Esophagus muscularis mucosa (tissue), 4 donors: ENCODE measurements at regions not wholly inside any gene's neighbourhood (a gene's known extent, or its start where the extent isn't known, plus 50 kb on each side); places are given as distances from the start of the nearest gene placed in this dataset.

Experiments used
- DNase-seq: peaks from one replicate; pipeline ENCODE4 v3.0.0-alpha.2; 2017; ENCODE audit errors: extremely low spot score
- H3K27ac ChIP-seq, 4 donors: fragments of 200-600 bp; sonication (generic); replicated peaks in 1 of 4; 1 replicate in 3 of 4; 2 replicates in 1 of 4; pipeline ENCODE4 v1.5.1; 2016 to 2019; ENCODE audit warnings: mild to moderate bottlenecking in 1 of 4
- H3K27me3 ChIP-seq, 4 donors: fragments of 200-600 bp; sonication (generic); one replicate each; pipeline versions ENCODE4 v1.5.1 to v1.6.0; 2016 to 2019
- H3K36me3 ChIP-seq, 4 donors: fragments of 200-600 bp; sonication (generic); one replicate each; pipeline ENCODE4 v1.5.1; 2016 to 2019
- H3K4me1 ChIP-seq, 4 donors: fragments of 200-600 bp; sonication (generic); one replicate each; pipeline ENCODE4 v1.5.1; 2016 to 2019
- H3K4me3 ChIP-seq, 4 donors: fragments of 200-600 bp; sonication (generic); 1 replicate in 2 of 4; 2 replicates in 2 of 4; pipeline ENCODE4 v1.5.1; 2016 to 2019; ENCODE audit warnings: mild to moderate bottlenecking in 4 of 4, moderate library complexity in 1 of 4
- H3K9me3 ChIP-seq, 4 donors: fragments of 200-600 bp; sonication (generic); 1 replicate in 3 of 4; 2 replicates in 1 of 4; pipeline ENCODE4 v1.5.1; 2016 to 2019
- EP300 ChIP-seq: sonication (generic); formaldehyde crosslinking; IDR thresholded peaks from one replicate; pipeline ENCODE4 v1.6.1; 2017; ENCODE audit warnings: antibody characterized with exemption
- POLR2A ChIP-seq: fragments of 450-650 bp; IDR thresholded peaks from one replicate; pipeline ENCODE4 v1.6.1; 2017; ENCODE audit warnings: antibody characterized with exemption, moderate library complexity, mild to moderate bottlenecking, low read depth
- POLR2AphosphoS5 ChIP-seq, 2 donors: sonication (generic); formaldehyde crosslinking; IDR thresholded peaks; one replicate each; pipeline ENCODE4 v1.6.1; 2017; ENCODE audit warnings: antibody characterized with exemption in 2 of 2
- WGBS: methylation state at CpG from one replicate; pipeline ENCODE4 v1.1.5; 2018; 5-methylcytosine and 5-hydroxymethylcytosine counted together
- intact Hi-C: fragments of 100-400 bp; cut with DNase I; formaldehyde crosslinking; loops from one replicate; pipeline ENCODE4 v1.15.1; 2023
- TF ChIP-seq, protein P1 (sequence below), 3 experiments: fragments of 200-600 bp in 2 of 3; fragments of 450-650 bp in 1 of 3; sonication (generic) in 2 of 3; IDR thresholded peaks; one replicate each; pipeline ENCODE4 v1.5.1; 2017 to 2019; ENCODE audit warnings: antibody characterized with exemption in 3 of 3, mild to moderate bottlenecking in 2 of 3, moderate library complexity in 1 of 3

DNA sequence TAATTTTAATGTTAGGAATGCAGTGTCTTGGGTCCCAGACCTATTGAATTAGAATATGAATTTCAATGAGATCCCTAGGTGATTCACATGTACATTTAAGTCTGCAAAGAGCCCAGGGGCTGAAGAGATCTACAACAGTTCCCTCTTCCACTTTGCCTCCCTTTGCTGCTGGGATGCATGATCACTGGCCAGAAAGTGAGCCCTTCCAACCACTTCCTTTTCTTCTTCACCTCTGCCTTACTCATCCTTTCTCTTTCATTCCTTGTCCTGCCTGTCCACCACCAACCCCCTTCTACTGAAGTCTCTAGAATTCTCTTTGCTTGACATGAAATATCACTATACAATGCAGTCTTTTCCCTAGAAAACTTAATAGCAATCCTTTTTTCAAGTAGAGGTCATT, 222.4 kb upstream of the LRIG1 start:
- no peak overlapping the region for H3K4me3 ChIP-seq
- H3K27me3 ChIP-seq = no peaks in the 10 kb centered on the region
- H3K9me3 ChIP-seq = no peaks in the 10 kb centered on the region
- no peak for DNase-seq
- intact Hi-C loops = loop anchor here (10.0 kb wide), 1 partner anchor 318 kb away; no protein-coding TSS in a partner anchor
- peaks cover 0 to 44% (median 25%) of the 10 kb centered on the region in 4 donors for H3K4me1 ChIP-seq
- no peak for TF ChIP-seq POLR2A
- TF ChIP-seq, protein P1, sequence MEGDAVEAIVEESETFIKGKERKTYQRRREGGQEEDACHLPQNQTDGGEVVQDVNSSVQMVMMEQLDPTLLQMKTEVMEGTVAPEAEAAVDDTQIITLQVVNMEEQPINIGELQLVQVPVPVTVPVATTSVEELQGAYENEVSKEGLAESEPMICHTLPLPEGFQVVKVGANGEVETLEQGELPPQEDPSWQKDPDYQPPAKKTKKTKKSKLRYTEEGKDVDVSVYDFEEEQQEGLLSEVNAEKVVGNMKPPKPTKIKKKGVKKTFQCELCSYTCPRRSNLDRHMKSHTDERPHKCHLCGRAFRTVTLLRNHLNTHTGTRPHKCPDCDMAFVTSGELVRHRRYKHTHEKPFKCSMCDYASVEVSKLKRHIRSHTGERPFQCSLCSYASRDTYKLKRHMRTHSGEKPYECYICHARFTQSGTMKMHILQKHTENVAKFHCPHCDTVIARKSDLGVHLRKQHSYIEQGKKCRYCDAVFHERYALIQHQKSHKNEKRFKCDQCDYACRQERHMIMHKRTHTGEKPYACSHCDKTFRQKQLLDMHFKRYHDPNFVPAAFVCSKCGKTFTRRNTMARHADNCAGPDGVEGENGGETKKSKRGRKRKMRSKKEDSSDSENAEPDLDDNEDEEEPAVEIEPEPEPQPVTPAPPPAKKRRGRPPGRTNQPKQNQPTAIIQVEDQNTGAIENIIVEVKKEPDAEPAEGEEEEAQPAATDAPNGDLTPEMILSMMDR (IDR thresholded peaks at IDR 0.05) = no peak
- TF ChIP-seq POLR2AphosphoS5 (IDR thresholded peaks at IDR 0.05) = no peak
- H3K27ac ChIP-seq = peak overlapping the region; percentile 22 to 44 (median 35)
- no peaks in the 10 kb centered on the region for H3K36me3 ChIP-seq

DNA sequence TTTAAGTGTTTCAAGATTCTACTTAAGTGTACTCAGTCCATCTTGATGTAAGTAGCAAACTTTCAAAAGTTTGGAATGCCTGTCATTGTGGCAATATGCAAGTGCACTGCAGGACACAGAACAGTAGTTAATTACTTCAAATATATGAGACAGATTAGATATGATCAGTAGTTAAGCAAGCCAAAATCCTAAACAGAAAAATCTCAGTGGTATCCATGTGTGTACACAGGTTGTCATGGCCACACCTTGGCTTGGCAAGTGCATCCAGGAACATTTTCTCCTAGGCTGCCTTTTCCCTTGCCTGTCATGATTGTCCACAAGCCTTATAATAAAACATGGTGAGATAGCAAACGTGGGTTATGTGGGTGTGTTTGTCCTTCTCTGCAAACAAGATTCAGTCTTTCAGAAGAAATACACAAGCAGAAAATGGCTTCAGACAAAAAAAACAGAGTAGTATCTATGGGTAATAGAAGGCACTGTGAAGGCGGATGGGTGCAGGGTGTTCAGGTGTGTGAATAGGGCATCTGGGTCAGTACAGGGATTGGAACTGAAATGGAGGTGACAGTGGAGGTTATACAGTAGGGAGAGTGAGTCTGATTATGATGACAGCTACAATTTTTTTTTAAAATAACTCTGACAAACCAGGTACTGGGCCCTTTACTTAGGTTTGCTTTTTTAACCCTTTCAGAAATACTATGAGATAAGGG, 229.0 kb upstream of the LRIG1 start:
- intact Hi-C loops = loop anchor here (10.0 kb wide), 2 partner anchors 225 to 325 kb away; partner anchors contain the start of gene LRIG1
- Histone ChIP-seq H3K27ac (peak overlapping the region in 2 of 4 donors; percentile 4 to 25), H3K4me3 (no peak overlapping the region), H3K9me3 (no peaks in the 10 kb centered on the region), H3K36me3 (no peaks in the 10 kb centered on the region), H3K27me3 (no peaks in the 10 kb centered on the region), H3K4me1 (peaks cover 0 to 13% (median 9%) of the 10 kb centered on the region in 4 donors)
- TF ChIP-seq POLR2AphosphoS5 (IDR thresholded peaks at IDR 0.05) (no peak), POLR2A (no peak), EP300 (no peak)
- TF ChIP-seq, protein P1 (IDR thresholded peaks at IDR 0.05) = no peak
- no peak for DNase-seq
- WGBS = 60% methylated on average over 2 of the region's 2 CpGs

DNA sequence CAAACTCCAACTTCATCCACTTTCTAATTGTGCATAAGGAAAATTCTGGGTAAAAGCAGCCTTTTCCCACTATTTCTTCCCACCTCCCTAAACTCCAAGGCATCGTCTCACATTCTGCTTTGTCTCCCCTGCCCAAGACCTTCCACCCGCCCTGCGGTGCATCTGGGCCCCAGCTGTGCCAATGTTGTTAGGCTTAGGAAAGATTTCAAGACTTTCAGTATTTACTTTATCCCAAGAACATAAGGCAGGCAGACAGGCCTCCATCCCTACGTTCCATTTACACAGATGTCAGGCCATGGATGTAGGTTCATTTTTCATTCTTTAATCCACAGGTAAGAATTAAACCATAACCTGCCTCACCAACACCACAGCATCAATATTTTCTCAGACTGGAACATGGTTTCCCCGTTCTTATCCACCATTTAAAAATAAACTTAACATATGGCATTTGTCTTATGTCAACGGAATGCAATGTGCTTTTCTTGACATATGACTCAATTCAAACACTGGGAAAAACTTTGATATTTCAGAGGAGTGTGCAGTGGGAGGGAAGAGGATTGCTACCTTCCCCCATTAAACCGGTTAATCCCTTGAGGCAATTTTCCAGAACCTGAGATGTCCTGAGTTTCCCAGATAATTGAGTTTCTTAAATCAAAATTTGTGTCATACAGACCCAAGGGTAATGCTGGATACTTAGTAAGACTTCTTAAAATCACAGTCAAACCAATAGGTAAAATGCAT, 238.0 kb upstream of the LRIG1 start:
- Histone ChIP-seq H3K4me3 (no peak overlapping the region), H3K36me3 (no peaks in the 10 kb centered on the region), H3K9me3 (no peaks in the 10 kb centered on the region), H3K27ac (peak overlapping the region; percentile 6 to 70 (median 32)), H3K27me3 (no peaks in the 10 kb centered on the region), H3K4me1 (peaks cover 0 to 22% (median 16%) of the 10 kb centered on the region in 4 donors)
- intact Hi-C loops = loop anchor here (10.0 kb wide), 1 partner anchor 234 kb away; the partner anchor contains the start of gene LRIG1
- whole genome bisulfite sequencing = 65% methylated on average over 7 of the region's 7 CpGs
- DNase-seq = no peak
- TF ChIP-seq, protein P1 (IDR thresholded peaks at IDR 0.05) = no peak
- TF ChIP-seq POLR2AphosphoS5 (IDR thresholded peaks at IDR 0.05) = no peak
- TF ChIP-seq EP300 = no peak
- no peak for TF ChIP-seq POLR2A

DNA sequence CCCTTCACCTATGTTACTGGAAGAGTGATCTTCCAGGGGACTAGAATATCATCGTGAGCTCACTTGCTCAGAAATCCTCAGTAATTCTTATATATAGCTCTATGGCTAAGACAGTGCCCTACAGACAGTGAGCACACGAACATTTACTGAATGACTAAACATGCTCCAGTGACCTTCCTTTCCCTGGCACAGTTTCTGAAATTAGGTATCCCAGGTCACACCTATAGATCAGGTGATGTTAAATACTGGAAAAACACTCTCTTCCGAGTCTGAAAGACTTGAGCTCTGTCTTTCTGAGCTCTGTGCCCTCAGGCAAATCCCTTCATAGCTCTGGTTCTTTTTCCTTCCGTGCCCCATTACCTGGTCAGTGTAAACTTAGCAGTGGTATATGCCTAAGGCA, 239.4 kb upstream of the LRIG1 start:
- Histone ChIP-seq H3K27me3 (no peaks in the 10 kb centered on the region), H3K27ac (no peak overlapping the region), H3K4me3 (no peak overlapping the region), H3K4me1 (peaks cover 0 to 22% (median 13%) of the 10 kb centered on the region in 4 donors), H3K9me3 (no peaks in the 10 kb centered on the region), H3K36me3 (no peaks in the 10 kb centered on the region)
- no peak for TF ChIP-seq EP300
- TF ChIP-seq, protein P1 (IDR thresholded peaks at IDR 0.05) = no peak
- TF ChIP-seq POLR2A = no peak
- no peak for TF ChIP-seq POLR2AphosphoS5 (IDR thresholded peaks at IDR 0.05)
- intact Hi-C loops = no loop called here
- DNase-seq = no peak
- 89% methylated on average over 4 of the region's 4 CpGs for WGBS
